ENCODE measurements at regions not wholly inside any gene's neighbourhood (a gene's known extent, or its start where the extent isn't known, plus 50 kb on each side); places are given as distances from the start of the nearest gene placed in this dataset.
"Not testable (repeated sequence)": the region's sequence is repeated elsewhere in the genome, so short reads cannot be mapped to it uniquely, and the experiment has no call there.

GRCh38 chr7:85802211-85802610, 615.4 kb upstream of the SEMA3D start:
- Histone ChIP-seq H3K36me3 (ENCODE audit: control insufficient read depth, low read length) (no peaks in the 10 kb centered on the region), H4K20me1 (ENCODE audit: control insufficient read depth, insufficient read depth, low read depth, low read length) (no peaks in the 10 kb centered on the region), H3K4me1 (ENCODE audit: control insufficient read depth, low read length) (no peaks in the 10 kb centered on the region), H3K27ac (ENCODE audit: low read depth, low read length) (no peak overlapping the region), H3F3A (ENCODE audit: control insufficient read depth, insufficient read depth) (no peaks in the 10 kb centered on the region), H3K27me3 (ENCODE audit: control insufficient read depth, low read length) (no peaks in the 10 kb centered on the region), H3K79me2 (ENCODE audit: control insufficient read depth, low read length) (no peaks in the 10 kb centered on the region), H3K4me3 (ENCODE audit: low read length) (no peak overlapping the region), H3K9me2 (replicated peaks; ENCODE audit: control insufficient read depth, low read length) (no peaks in the 10 kb centered on the region), H3K4me2 (ENCODE audit: low read length) (no peak overlapping the region), H3K9me3 (ENCODE audit: control insufficient read depth, insufficient read depth, low read length) (no peaks in the 10 kb centered on the region)
- TF ChIP-seq, protein P1, sequence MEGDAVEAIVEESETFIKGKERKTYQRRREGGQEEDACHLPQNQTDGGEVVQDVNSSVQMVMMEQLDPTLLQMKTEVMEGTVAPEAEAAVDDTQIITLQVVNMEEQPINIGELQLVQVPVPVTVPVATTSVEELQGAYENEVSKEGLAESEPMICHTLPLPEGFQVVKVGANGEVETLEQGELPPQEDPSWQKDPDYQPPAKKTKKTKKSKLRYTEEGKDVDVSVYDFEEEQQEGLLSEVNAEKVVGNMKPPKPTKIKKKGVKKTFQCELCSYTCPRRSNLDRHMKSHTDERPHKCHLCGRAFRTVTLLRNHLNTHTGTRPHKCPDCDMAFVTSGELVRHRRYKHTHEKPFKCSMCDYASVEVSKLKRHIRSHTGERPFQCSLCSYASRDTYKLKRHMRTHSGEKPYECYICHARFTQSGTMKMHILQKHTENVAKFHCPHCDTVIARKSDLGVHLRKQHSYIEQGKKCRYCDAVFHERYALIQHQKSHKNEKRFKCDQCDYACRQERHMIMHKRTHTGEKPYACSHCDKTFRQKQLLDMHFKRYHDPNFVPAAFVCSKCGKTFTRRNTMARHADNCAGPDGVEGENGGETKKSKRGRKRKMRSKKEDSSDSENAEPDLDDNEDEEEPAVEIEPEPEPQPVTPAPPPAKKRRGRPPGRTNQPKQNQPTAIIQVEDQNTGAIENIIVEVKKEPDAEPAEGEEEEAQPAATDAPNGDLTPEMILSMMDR (IDR thresholded peaks at IDR 0.05; ENCODE audit: low read depth, low read length, poor library complexity, severe bottlenecking), result no peak
- TF ChIP-seq EZH2phosphoT487 (IDR thresholded peaks at IDR 0.05; ENCODE audit: borderline replicate concordance, low read length), result no peak

DNA sequence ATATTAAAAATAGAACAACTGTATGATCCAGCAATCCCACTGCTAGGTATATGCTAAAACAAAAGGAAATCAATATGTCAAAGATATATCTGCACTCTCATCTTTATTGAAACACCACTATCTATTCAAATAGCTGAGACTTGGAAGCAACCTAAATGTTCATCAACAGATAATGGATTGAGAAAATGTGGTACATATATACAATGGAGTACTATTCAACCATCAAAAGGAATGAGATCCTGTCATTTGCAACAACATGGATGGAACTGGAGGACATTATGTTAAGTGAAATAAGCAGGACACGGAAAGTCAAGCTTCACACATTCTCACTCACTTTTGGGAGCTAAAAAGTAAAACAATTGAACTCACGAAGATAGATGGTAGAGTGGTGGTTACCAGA, 610.1 kb upstream of the SEMA3D start:
- Histone ChIP-seq H4K20me1 (ENCODE audit: control insufficient read depth, insufficient read depth, low read depth, low read length) (no peaks in the 10 kb centered on the region), H3K27me3 (ENCODE audit: control insufficient read depth, low read length) (no peaks in the 10 kb centered on the region), H3K4me1 (ENCODE audit: control insufficient read depth, low read length) (no peaks in the 10 kb centered on the region), H3K4me2 (ENCODE audit: low read length) (no peak overlapping the region), H3K9me3 (ENCODE audit: control insufficient read depth, insufficient read depth, low read length) (no peaks in the 10 kb centered on the region), H3K79me2 (ENCODE audit: control insufficient read depth, low read length) (no peaks in the 10 kb centered on the region), H3K36me3 (ENCODE audit: control insufficient read depth, low read length) (no peaks in the 10 kb centered on the region), H3F3A (ENCODE audit: control insufficient read depth, insufficient read depth) (no peaks in the 10 kb centered on the region), H3K4me3 (ENCODE audit: low read length) (no peak overlapping the region), H3K27ac (ENCODE audit: low read depth, low read length) (no peak overlapping the region), H3K9me2 (replicated peaks; ENCODE audit: control insufficient read depth, low read length) (no peaks in the 10 kb centered on the region)
- TF ChIP-seq, protein P1 (IDR thresholded peaks at IDR 0.05; ENCODE audit: low read depth, low read length, poor library complexity, severe bottlenecking), result no peak
- TF ChIP-seq EZH2phosphoT487 (IDR thresholded peaks at IDR 0.05; ENCODE audit: borderline replicate concordance, low read length), result no peak

DNA sequence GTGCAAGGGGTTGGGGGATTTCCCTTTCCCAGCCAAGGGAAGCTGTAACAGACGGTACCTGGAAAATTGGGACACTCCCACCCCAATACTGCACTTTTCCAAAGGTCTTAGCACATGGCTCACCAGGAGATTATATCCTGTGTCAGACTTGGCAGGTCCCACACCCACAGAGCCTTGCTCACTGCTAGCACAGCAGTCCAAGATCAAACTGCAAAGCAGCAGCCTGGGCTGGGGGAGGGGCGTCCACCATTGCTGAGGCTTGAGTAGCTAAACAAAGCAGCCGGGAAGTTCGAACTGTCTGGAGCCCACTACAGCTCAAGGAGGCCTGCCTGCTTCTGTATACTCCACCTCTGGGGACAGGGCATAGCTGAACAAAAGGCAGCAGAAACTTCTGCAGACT, 604.2 kb upstream of the SEMA3D start:
- H3K79me2 ChIP-seq (ENCODE audit: control insufficient read depth, low read length); H3K4me2 ChIP-seq (ENCODE audit: low read length); H3K36me3 ChIP-seq (ENCODE audit: control insufficient read depth, low read length); H3K9me2 ChIP-seq (replicated peaks; ENCODE audit: control insufficient read depth, low read length); H3F3A ChIP-seq (ENCODE audit: control insufficient read depth, insufficient read depth); H3K27ac ChIP-seq (ENCODE audit: low read depth, low read length); H3K4me3 ChIP-seq (ENCODE audit: low read length); H3K9me3 ChIP-seq (ENCODE audit: control insufficient read depth, insufficient read depth, low read length); H3K27me3 ChIP-seq (ENCODE audit: control insufficient read depth, low read length); H3K4me1 ChIP-seq (ENCODE audit: control insufficient read depth, low read length); H4K20me1 ChIP-seq (ENCODE audit: control insufficient read depth, insufficient read depth, low read depth, low read length): not testable (repeated sequence)

GRCh38 chr7:85781606-85782005, 594.8 kb upstream of the SEMA3D start:
- no peak overlapping the region for H3K4me2 ChIP-seq (ENCODE audit: low read length)
- H3K4me3 ChIP-seq (ENCODE audit: low read length), result no peak overlapping the region
- no peaks in the 10 kb centered on the region for H3K9me3 ChIP-seq (ENCODE audit: control insufficient read depth, insufficient read depth, low read length)

More at GRCh38 chr7:85781606-85782005, 594.8 kb upstream of the SEMA3D start:
- Histone ChIP-seq H4K20me1 (ENCODE audit: control insufficient read depth, insufficient read depth, low read depth, low read length) (no peaks in the 10 kb centered on the region), H3K9me2 (replicated peaks; ENCODE audit: control insufficient read depth, low read length) (no peaks in the 10 kb centered on the region; the same call in 1 of the 2 replicates), H3F3A (ENCODE audit: control insufficient read depth, insufficient read depth) (no peaks in the 10 kb centered on the region), H3K79me2 (ENCODE audit: control insufficient read depth, low read length) (no peaks in the 10 kb centered on the region), H3K27me3 (ENCODE audit: control insufficient read depth, low read length) (no peaks in the 10 kb centered on the region), H3K36me3 (ENCODE audit: control insufficient read depth, low read length) (no peaks in the 10 kb centered on the region), H3K4me1 (ENCODE audit: control insufficient read depth, low read length) (no peaks in the 10 kb centered on the region), H3K27ac (ENCODE audit: low read depth, low read length) (no peak overlapping the region)
- TF ChIP-seq, protein P1 (IDR thresholded peaks at IDR 0.05; ENCODE audit: low read depth, low read length, poor library complexity, severe bottlenecking), result no peak
- no peak for TF ChIP-seq EZH2phosphoT487 (IDR thresholded peaks at IDR 0.05; ENCODE audit: borderline replicate concordance, low read length)
